HepG2 (cell line): ENCODE measurements at regions not wholly inside any gene's neighbourhood (a gene's known extent, or its start where the extent isn't known, plus 50 kb on each side); places are given as distances from the start of the nearest gene placed in this dataset.

Experiments used
- ATAC-seq: fragments of 200-7000 bp; cut with Tn5 transposase; 3 replicates; pipeline ENCODE4 v1.9.1; 2020; ENCODE audit warnings: mild to moderate bottlenecking, moderate library complexity
- BruUV-seq: library from RNA; stranded (reverse); fragments of 400-500 nt; replicated peaks from 2 replicates; lab custom pipeline; 2021; lab: Mats Ljungman, UMichigan
- CTCF ChIA-PET: fragments of 300-600 bp; formaldehyde crosslinking; extraction: SDS; loops from one replicate; lab custom pipeline; 2021; ENCODE audit warnings: low total read pairs, inconsistent platforms, low intra/inter-chr PET ratio; lab: Yijun Ruan, JAX
- POLR2A ChIA-PET: fragments of 350-600 bp; sonication (Branson Sonifier 250); formaldehyde crosslinking; loops from one replicate; lab custom pipeline; 2020; ENCODE audit warnings: antibody characterized with exemption, inconsistent platforms; lab: Yijun Ruan, JAX
- DNase-seq: peaks from one replicate; pipeline ENCODE4 v3.0.0-alpha.2; 2015; ENCODE audit warnings: low spot score
- FAIRE-seq: peaks from 3 replicates; lab custom pipeline; 2011; peaks lifted over from hg19 to GRCh38; lab: Jason Lieb, UNC
- H2AFZ ChIP-seq: one replicate; pipeline ENCODE4 v1.6.1; 2011; ENCODE audit warnings: low read length, inconsistent platforms
- H3K27ac ChIP-seq: fragments of 300-600 bp; 3 replicates; pipeline ENCODE4 v1.8.0; 2011; ENCODE audit warnings: mixed run types, mild to moderate bottlenecking, mixed read lengths, low read length, inconsistent platforms; ENCODE audit not compliant: insufficient read depth; ENCODE audit errors: extremely low read length
- H3K27me3 ChIP-seq, 2 experiments: fragments of 200-600 bp in 1 of 2; 2 replicates in 1 of 2; 3 replicates in 1 of 2; pipeline versions ENCODE4 v1.6.0 to v1.8.0; 2011; ENCODE audit warnings: low read length in 2 of 2, mild to moderate bottlenecking in 2 of 2, moderate library complexity in 2 of 2, inconsistent platforms in 1 of 2; ENCODE audit not compliant: insufficient read depth in 2 of 2, control insufficient read depth in 1 of 2
- H3K36me3 ChIP-seq, 2 experiments: fragments of 200-600 bp in 1 of 2; replicated peaks in 1 of 2; 2 replicates in 1 of 2; 3 replicates in 1 of 2; pipeline versions ENCODE4 v1.5.1 to v1.8.0; 2011; ENCODE audit warnings: low read length in 2 of 2, inconsistent platforms in 1 of 2; ENCODE audit not compliant: insufficient read depth in 2 of 2, control insufficient read depth in 1 of 2
- H3K4me1 ChIP-seq: 2 replicates; pipeline ENCODE4 v1.5.1; 2012; ENCODE audit warnings: low read length, inconsistent platforms; ENCODE audit not compliant: insufficient read depth
- H3K4me2 ChIP-seq: 2 replicates; pipeline ENCODE4 v1.6.0; 2011; ENCODE audit warnings: low read depth, low read length, inconsistent platforms
- H3K4me3 ChIP-seq, 3 experiments: fragments of 200-600 bp in 1 of 3; sonication (generic), shearing (Covaris generic) in 1 of 3; replicated peaks in 1 of 3; 2 replicates each; pipeline ENCODE4 v1.5.1; 2011 to 2016; ENCODE audit warnings: low read length in 3 of 3, inconsistent platforms in 2 of 3, low read depth in 2 of 3, mild to moderate bottlenecking in 2 of 3, control low read depth in 1 of 3, mixed read lengths in 1 of 3; ENCODE audit not compliant: insufficient read depth in 1 of 3
- H3K79me2 ChIP-seq: one replicate; pipeline ENCODE4 v1.6.1; 2011; ENCODE audit warnings: low read length, inconsistent platforms; ENCODE audit not compliant: insufficient read depth
- H3K9ac ChIP-seq: 2 replicates; pipeline ENCODE4 v1.6.0; 2011; ENCODE audit warnings: mild to moderate bottlenecking, low read depth, low read length, inconsistent platforms; ENCODE audit not compliant: insufficient read depth
- H3K9me3 ChIP-seq: 2 replicates; pipeline ENCODE4 v1.5.1; 2012; ENCODE audit warnings: mild to moderate bottlenecking, low read length
- H4K20me1 ChIP-seq: 2 replicates; pipeline ENCODE4 v1.6.0; 2011; ENCODE audit warnings: inconsistent platforms, mild to moderate bottlenecking, low read length, moderate library complexity; ENCODE audit not compliant: insufficient read depth
- DBP ChIP-seq: sonication (generic); formaldehyde crosslinking; IDR thresholded peaks from 2 replicates; pipeline ENCODE4 v1.4.0; 2020; ENCODE audit warnings: missing genetic modification reagents; ENCODE audit errors: not compliant biosample characterization
- E2F2 ChIP-seq: sonication (generic); formaldehyde crosslinking; IDR thresholded peaks from 2 replicates; pipeline ENCODE4 v1.4.0; 2020; ENCODE audit warnings: missing genetic modification reagents, borderline replicate concordance
- GMEB2 ChIP-seq: IDR thresholded peaks from 2 replicates; pipeline ENCODE4 v1.6.1; 2016; ENCODE audit warnings: missing biosample characterization, missing genetic modification reagents, low read depth
- KLF12 ChIP-seq: sonication (generic); formaldehyde crosslinking; IDR thresholded peaks from 2 replicates; pipeline ENCODE4 v1.4.0; 2020; ENCODE audit warnings: missing genetic modification reagents, borderline replicate concordance
- MEF2D ChIP-seq: sonication (generic); formaldehyde crosslinking; IDR thresholded peaks from 2 replicates; pipeline ENCODE4 v1.5.1; 2020; ENCODE audit warnings: mild to moderate bottlenecking, missing genetic modification reagents
- PAX8 ChIP-seq: sonication (generic); formaldehyde crosslinking; IDR thresholded peaks from 2 replicates; pipeline ENCODE4 v1.8.0; 2022; ENCODE audit warnings: mild to moderate bottlenecking, missing genetic modification reagents, borderline replicate concordance
- ZGPAT ChIP-seq: IDR thresholded peaks from 2 replicates; pipeline ENCODE4 v1.6.1; 2016; ENCODE audit warnings: mild to moderate bottlenecking
- ZNF234 ChIP-seq: sonication (generic); formaldehyde crosslinking; conservative IDR thresholded peaks from 2 replicates; pipeline ENCODE4 v1.5.1; 2020; ENCODE audit warnings: mild to moderate bottlenecking, missing genetic modification reagents
- ZNF3 ChIP-seq: IDR thresholded peaks from 2 replicates; pipeline ENCODE4 v1.7.0; 2017; ENCODE audit warnings: inconsistent platforms
- ZNF30 ChIP-seq: sonication (generic); formaldehyde crosslinking; IDR thresholded peaks from 2 replicates; pipeline ENCODE4 v1.5.0; 2020; ENCODE audit warnings: mild to moderate bottlenecking, missing genetic modification reagents
- ZNF552 ChIP-seq: sonication (generic); formaldehyde crosslinking; IDR thresholded peaks from 2 replicates; pipeline ENCODE4 v1.9.0; 2022; ENCODE audit warnings: missing genetic modification reagents, mild to moderate bottlenecking, borderline replicate concordance
- ZNF598 ChIP-seq: sonication (generic); formaldehyde crosslinking; IDR thresholded peaks from 2 replicates; pipeline ENCODE4 v1.5.1; 2020; ENCODE audit warnings: mild to moderate bottlenecking, missing genetic modification reagents, borderline replicate concordance
- ZNF781 ChIP-seq: sonication (generic); formaldehyde crosslinking; IDR thresholded peaks from 2 replicates; pipeline ENCODE4 v1.5.1; 2020; ENCODE audit warnings: borderline replicate concordance, mild to moderate bottlenecking, missing genetic modification reagents; ENCODE audit errors: not compliant biosample characterization
- ZNF83 ChIP-seq: sonication (generic); formaldehyde crosslinking; IDR thresholded peaks from 2 replicates; pipeline ENCODE4 v1.4.0; 2020; ENCODE audit warnings: missing genetic modification reagents, mild to moderate bottlenecking, borderline replicate concordance
- ZSCAN29 ChIP-seq: sonication (generic); formaldehyde crosslinking; conservative IDR thresholded peaks from 2 replicates; pipeline ENCODE4 v1.4.0; 2020; ENCODE audit warnings: mild to moderate bottlenecking, missing genetic modification reagents
- WGBS: methylation state at CpG from one replicate; pipeline ENCODE4 v1.1.6; 2017; ENCODE audit warnings: low lambda C conversion rate; 5-methylcytosine and 5-hydroxymethylcytosine counted together
- in situ Hi-C: cut with HindIII; loops from 2 replicates; pipeline ENCODE4 v1.10.0; 2017; ENCODE audit warnings: low pct_unique_long_range_greater_than_20kb; ENCODE audit not compliant: extremely low pct_ligation_motif_present
- intact Hi-C: fragments of 100-400 bp; cut with micrococcal nuclease; formaldehyde crosslinking; loops from one replicate; pipeline ENCODE4 v1.10.0; 2022; ENCODE audit not compliant: unreplicated experiment

- FAIRE-seq (no peak), ATAC-seq (no peak), DNase-seq (no peak)
- H3K36me3 ChIP-seq, result no peaks in the 10 kb centered on the region
- TF ChIP-seq ZNF598 (CRISPR knock-in tag) (no peak), KLF12 (CRISPR knock-in tag) (no peak), ZSCAN29 (no peak), MEF2D (CRISPR knock-in tag) (no peak), ZNF552 (CRISPR knock-in tag) (no peak), ZNF781 (no peak), ZGPAT (CRISPR knock-in tag) (no peak), ZNF3 (CRISPR knock-in tag) (no peak), ZNF234 (no peak)
- ChIA-PET CTCF (no interaction called here), POLR2A (no interaction called here)
- no peaks in the 10 kb centered on the region for H3K79me2 ChIP-seq
- no peaks in the 10 kb centered on the region for H3K4me1 ChIP-seq
- no peaks in the 10 kb centered on the region for H3K9me3 ChIP-seq
- intact Hi-C loops (no loop called here), in situ Hi-C loops (no loop called here)
- no peak overlapping the region for H3K4me3 ChIP-seq
- H2AFZ ChIP-seq, result no peak overlapping the region
- H3K27ac ChIP-seq, result no peak overlapping the region
- H4K20me1 ChIP-seq, result no peaks in the 10 kb centered on the region
- no peak overlapping the region for H3K4me2 ChIP-seq
- peaks cover 0 to 5% of the 10 kb centered on the region in 2 experiments; a peak in 2 of 5 replicates for H3K27me3 ChIP-seq
- H3K9ac ChIP-seq, result no peak overlapping the region
- WGBS, result 31% methylated on average over 6 of the region's 6 CpGs
- BruUV-seq, result no TSS peak
These were observed 237.9 kb upstream of the TOPAZ1 start for GRCh38 chr3:44003801-44004200.

- CTCF ChIA-PET, result no interaction called here
- no peak for FAIRE-seq
- TF ChIP-seq PAX8 (CRISPR knock-in tag), result no peak
- TF ChIP-seq ZNF83 (CRISPR knock-in tag), result no peak
- TF ChIP-seq GMEB2, result no peak
- no peak for TF ChIP-seq ZNF30
- TF ChIP-seq DBP, result no peak
- no peak for TF ChIP-seq E2F2
These were observed 230.0 kb upstream of the TOPAZ1 start for GRCh38 chr3:44011680-44012079.

More at GRCh38 chr3:44011680-44012079, 230.0 kb upstream of the TOPAZ1 start:
- Histone ChIP-seq H3K27ac (no peak overlapping the region), H4K20me1 (no peaks in the 10 kb centered on the region), H3K9ac (no peak overlapping the region), H3K79me2 (no peaks in the 10 kb centered on the region), H3K36me3 (no peaks in the 10 kb centered on the region), H3K4me1 (no peaks in the 10 kb centered on the region), H3K9me3 (no peaks in the 10 kb centered on the region), H3K27me3 (peaks cover 3 to 19% of the 10 kb centered on the region in 2 experiments; a peak in 3 of 5 replicates), H3K4me2 (no peak overlapping the region), H3K4me3 (no peak overlapping the region), H2AFZ (no peak overlapping the region)
- ATAC-seq (no peak), DNase-seq (no peak)
- intact Hi-C loops (no loop called here), in situ Hi-C loops (no loop called here)
- BruUV-seq, result no TSS peak
- 5% methylated on average over 4 of the region's 10 CpGs for WGBS
- POLR2A ChIA-PET, result no interaction called here
